Chondrocyte (in vitro differentiated cells): ENCODE measurements at regions not wholly inside any gene's neighbourhood (a gene's known extent, or its start where the extent isn't known, plus 50 kb on each side); places are given as distances from the start of the nearest gene placed in this dataset.
"Not testable (repeated sequence)": the region's sequence is repeated elsewhere in the genome, so short reads cannot be mapped to it uniquely, and the experiment has no call there.

Experiments
- DNase-seq: peaks from one replicate; pipeline ENCODE4 v3.0.0; 2021; ENCODE audit warnings: mixed read lengths, low spot score
- H3K27ac Mint-ChIP-seq: one replicate; pipeline ENCODE4 v1.8.0; 2021; ENCODE audit warnings: mild to moderate bottlenecking, moderate library complexity, mixed read lengths; ENCODE audit not compliant: unreplicated experiment
- H3K27me3 Mint-ChIP-seq: 2 replicates; pipeline ENCODE4 v1.8.0; 2021; ENCODE audit warnings: low read depth, mixed read lengths
- H3K36me3 Mint-ChIP-seq: 2 replicates; pipeline ENCODE4 v1.8.0; 2021; ENCODE audit warnings: low read depth, mixed read lengths
- H3K4me1 Mint-ChIP-seq: 2 replicates; pipeline ENCODE4 v1.8.0; 2021; ENCODE audit warnings: low read depth, mild to moderate bottlenecking, mixed read lengths
- H3K4me3 Mint-ChIP-seq: one replicate; pipeline ENCODE4 v1.8.0; 2021; ENCODE audit warnings: mild to moderate bottlenecking, moderate library complexity, mixed read lengths; ENCODE audit not compliant: unreplicated experiment
- H3K9me3 Mint-ChIP-seq: 2 replicates; pipeline ENCODE4 v1.8.0; 2021; ENCODE audit warnings: low read depth, mixed read lengths
- CTCF ChIP-seq: fragments of 200-600 bp; sonication (generic); IDR thresholded peaks from 2 replicates; pipeline ENCODE4 v1.5.0; 2021; ENCODE audit warnings: antibody characterized with exemption, mild to moderate bottlenecking, moderate library complexity

GRCh38 chr2:195443926-195444325 lies 213.1 kb upstream of the SLC39A10 start:
- no peak for DNase-seq
- Mint-ChIP-seq H3K36me3 (peaks cover 2% of the 10 kb centered on the region), H3K9me3 (peaks cover 29% of the 10 kb centered on the region), H3K4me1 (no peaks in the 10 kb centered on the region), H3K27ac (no peak overlapping the region), H3K4me3 (no peak overlapping the region), H3K27me3 (peaks cover 4% of the 10 kb centered on the region)
- TF ChIP-seq CTCF, result no peak

GRCh38 chr2:195442458-195443175 lies 214.4 kb upstream of the SLC39A10 start:
- Mint-ChIP-seq H3K27me3 (peaks cover 6% of the 10 kb centered on the region), H3K36me3 (peaks cover 2% of the 10 kb centered on the region), H3K27ac (no peak overlapping the region), H3K9me3 (peaks cover 31% of the 10 kb centered on the region), H3K4me3 (no peak overlapping the region), H3K4me1 (no peaks in the 10 kb centered on the region)
- no peak for TF ChIP-seq CTCF
- no peak for DNase-seq

- H3K4me1 Mint-ChIP-seq, result no peaks in the 10 kb centered on the region
- no peak overlapping the region for H3K4me3 Mint-ChIP-seq
- TF ChIP-seq CTCF, result no peak
- H3K9me3 Mint-ChIP-seq, result peaks cover 31% of the 10 kb centered on the region
- H3K36me3 Mint-ChIP-seq, result peaks cover 2% of the 10 kb centered on the region
- no peak for DNase-seq
- no peak overlapping the region for H3K27ac Mint-ChIP-seq
- H3K27me3 Mint-ChIP-seq, result peaks cover 11% of the 10 kb centered on the region
Observed at GRCh38 chr2:195438692-195439091, 218.3 kb upstream of the SLC39A10 start.

- Mint-ChIP-seq H3K27me3 (peaks cover 14% of the 10 kb centered on the region), H3K36me3 (peaks cover 2% of the 10 kb centered on the region), H3K27ac (no peak overlapping the region), H3K4me3 (no peak overlapping the region), H3K4me1 (no peaks in the 10 kb centered on the region), H3K9me3 (peaks cover 25% of the 10 kb centered on the region)
- no peak for DNase-seq
- TF ChIP-seq CTCF, result no peak
Observed at GRCh38 chr2:195437521-195437920, 219.5 kb upstream of the SLC39A10 start.

GRCh38 chr2:195434346-195434745 lies 222.7 kb upstream of the SLC39A10 start:
- H3K4me3 Mint-ChIP-seq, result no peak overlapping the region
- no peak overlapping the region for H3K27ac Mint-ChIP-seq
- TF ChIP-seq CTCF, result no peak
- no peak for DNase-seq
- peaks cover 5% of the 10 kb centered on the region for H3K9me3 Mint-ChIP-seq
- peaks cover 17% of the 10 kb centered on the region for H3K27me3 Mint-ChIP-seq
- no peaks in the 10 kb centered on the region for H3K36me3 Mint-ChIP-seq
- no peaks in the 10 kb centered on the region for H3K4me1 Mint-ChIP-seq

- not testable (repeated sequence) for H3K36me3 Mint-ChIP-seq, H3K27ac Mint-ChIP-seq, DNase-seq, H3K4me1 Mint-ChIP-seq, H3K9me3 Mint-ChIP-seq, H3K4me3 Mint-ChIP-seq
- H3K27me3 Mint-ChIP-seq, result peaks cover 17% of the 10 kb centered on the region
Observed at GRCh38 chr2:195433729-195434128, 223.3 kb upstream of the SLC39A10 start.
